ENCODE measurements at regions not wholly inside any gene's neighbourhood (a gene's known extent, or its start where the extent isn't known, plus 50 kb on each side); places are given as distances from the start of the nearest gene placed in this dataset.

DNA sequence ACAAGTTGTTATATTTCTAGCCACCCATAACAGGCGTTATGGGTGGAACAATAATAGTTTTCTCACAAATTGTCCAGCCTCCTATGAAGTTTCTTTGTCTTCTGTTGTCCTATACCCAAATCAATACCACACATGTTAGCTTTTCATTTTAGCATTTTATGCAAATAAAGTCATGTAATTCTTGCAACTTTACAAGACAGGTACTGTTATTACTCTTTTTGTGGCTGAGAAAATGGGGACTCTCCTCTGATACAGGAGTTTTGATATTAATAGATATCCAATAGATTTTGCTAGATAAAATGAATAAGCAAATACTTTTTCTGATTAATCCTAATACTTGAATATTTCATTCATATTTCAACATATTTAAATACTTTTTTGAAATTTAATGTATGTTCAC, 151.0 kb downstream of the PMAIP1 start:
- Histone ChIP-seq H3K9me3 (ENCODE audit: low read depth) (no peaks in the 10 kb centered on the region), H3K4me3 (no peak overlapping the region), H3K9ac (no peak overlapping the region), H3F3A (ENCODE audit: low read depth) (no peaks in the 10 kb centered on the region), H2AFZ (replicated peaks) (no peak overlapping the region), H3K27ac (no peak overlapping the region), H3K4me2 (no peak overlapping the region), H3K79me2 (ENCODE audit: low read depth) (no peaks in the 10 kb centered on the region), H3K27me3 (no peaks in the 10 kb centered on the region), H3K36me3 (no peaks in the 10 kb centered on the region), H3K4me1 (no peaks in the 10 kb centered on the region), H4K20me1 (ENCODE audit: low read depth) (no peaks in the 10 kb centered on the region)
- Mint-ChIP-seq H3K27me3 (ENCODE audit: insufficient read depth, low read depth) (no peaks in the 10 kb centered on the region), H3K27ac (no peak overlapping the region), H3K36me3 (no peaks in the 10 kb centered on the region), H3K4me3 (no peak overlapping the region), H3K9me3 (no peaks in the 10 kb centered on the region), H3K4me1 (no peaks in the 10 kb centered on the region)
- no peak for TF ChIP-seq EZH2 (IDR thresholded peaks at IDR 0.05)
- no peak for TF ChIP-seq EZH2phosphoT487 (IDR thresholded peaks at IDR 0.05)
- TF ChIP-seq, protein P1, sequence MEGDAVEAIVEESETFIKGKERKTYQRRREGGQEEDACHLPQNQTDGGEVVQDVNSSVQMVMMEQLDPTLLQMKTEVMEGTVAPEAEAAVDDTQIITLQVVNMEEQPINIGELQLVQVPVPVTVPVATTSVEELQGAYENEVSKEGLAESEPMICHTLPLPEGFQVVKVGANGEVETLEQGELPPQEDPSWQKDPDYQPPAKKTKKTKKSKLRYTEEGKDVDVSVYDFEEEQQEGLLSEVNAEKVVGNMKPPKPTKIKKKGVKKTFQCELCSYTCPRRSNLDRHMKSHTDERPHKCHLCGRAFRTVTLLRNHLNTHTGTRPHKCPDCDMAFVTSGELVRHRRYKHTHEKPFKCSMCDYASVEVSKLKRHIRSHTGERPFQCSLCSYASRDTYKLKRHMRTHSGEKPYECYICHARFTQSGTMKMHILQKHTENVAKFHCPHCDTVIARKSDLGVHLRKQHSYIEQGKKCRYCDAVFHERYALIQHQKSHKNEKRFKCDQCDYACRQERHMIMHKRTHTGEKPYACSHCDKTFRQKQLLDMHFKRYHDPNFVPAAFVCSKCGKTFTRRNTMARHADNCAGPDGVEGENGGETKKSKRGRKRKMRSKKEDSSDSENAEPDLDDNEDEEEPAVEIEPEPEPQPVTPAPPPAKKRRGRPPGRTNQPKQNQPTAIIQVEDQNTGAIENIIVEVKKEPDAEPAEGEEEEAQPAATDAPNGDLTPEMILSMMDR (IDR thresholded peaks at IDR 0.05), result no peak
- DNase-seq (ENCODE audit: low spot score), result no peak

DNA sequence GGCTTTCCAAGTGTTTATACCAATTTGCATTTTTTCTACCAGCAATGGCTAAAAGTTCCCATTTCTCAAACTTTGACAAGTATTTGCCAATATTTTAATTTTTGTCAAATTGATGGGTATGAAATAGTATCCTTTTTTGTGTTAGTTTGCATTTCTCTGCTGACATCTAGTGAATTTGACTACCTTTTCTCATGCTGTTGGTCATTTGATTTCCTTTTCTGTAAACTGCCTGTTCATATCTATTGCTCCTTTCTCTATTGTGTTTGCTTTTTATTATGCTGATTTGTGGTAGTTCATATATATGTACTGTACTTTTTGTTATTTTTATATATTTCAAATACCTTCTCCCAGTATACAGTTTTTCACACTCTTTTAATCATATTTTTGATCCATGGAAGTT, 149.4 kb downstream of the PMAIP1 start:
- no peak overlapping the region for H3K27ac Mint-ChIP-seq
- no peak overlapping the region for H3K4me2 ChIP-seq
- DNase-seq (ENCODE audit: low spot score), result no peak
- H3K36me3 Mint-ChIP-seq, result no peaks in the 10 kb centered on the region
- H3K4me1 Mint-ChIP-seq, result no peaks in the 10 kb centered on the region
- no peaks in the 10 kb centered on the region for H3K79me2 ChIP-seq (ENCODE audit: low read depth)
- no peak overlapping the region for H3K9ac ChIP-seq
- H3F3A ChIP-seq (ENCODE audit: low read depth), result no peaks in the 10 kb centered on the region
- H3K4me1 ChIP-seq, result no peaks in the 10 kb centered on the region
- no peaks in the 10 kb centered on the region for H3K27me3 Mint-ChIP-seq (ENCODE audit: insufficient read depth, low read depth)
- no peaks in the 10 kb centered on the region for H3K9me3 Mint-ChIP-seq
- no peaks in the 10 kb centered on the region for H4K20me1 ChIP-seq (ENCODE audit: low read depth)
- no peaks in the 10 kb centered on the region for H3K36me3 ChIP-seq
- H3K27me3 ChIP-seq, result no peaks in the 10 kb centered on the region
- H3K9me3 ChIP-seq (ENCODE audit: low read depth), result no peaks in the 10 kb centered on the region
- TF ChIP-seq, protein P1 (IDR thresholded peaks at IDR 0.05), result no peak
- TF ChIP-seq EZH2 (IDR thresholded peaks at IDR 0.05) (no peak), EZH2phosphoT487 (IDR thresholded peaks at IDR 0.05) (no peak)
- no peak overlapping the region for H3K27ac ChIP-seq
- H3K4me3 ChIP-seq, result no peak overlapping the region
- no peak overlapping the region for H2AFZ ChIP-seq (replicated peaks)
- no peak overlapping the region for H3K4me3 Mint-ChIP-seq

DNA sequence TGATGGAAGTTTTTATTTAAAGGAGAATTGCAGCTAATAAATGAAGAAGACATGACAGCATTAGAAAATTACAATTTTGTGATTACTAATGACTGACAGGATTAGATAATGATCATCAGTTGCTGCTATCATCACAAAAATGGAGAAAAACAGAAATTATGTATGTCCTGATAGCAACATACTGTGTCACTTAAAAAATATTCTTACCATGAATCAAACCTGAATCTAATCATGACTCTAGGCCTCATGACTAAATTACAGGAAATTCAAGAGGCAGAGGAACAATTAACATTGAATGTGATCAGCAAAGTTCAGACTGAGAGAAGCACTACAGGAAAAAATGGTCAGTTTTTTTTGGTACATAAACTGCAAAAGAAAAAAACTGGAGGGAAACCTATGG, 147.8 kb downstream of the PMAIP1 start:
- H3K4me1 Mint-ChIP-seq, result no peaks in the 10 kb centered on the region
- H3K36me3 Mint-ChIP-seq, result no peaks in the 10 kb centered on the region
- no peak overlapping the region for H3K4me3 Mint-ChIP-seq
- Histone ChIP-seq H2AFZ (replicated peaks) (no peak overlapping the region), H3K36me3 (no peaks in the 10 kb centered on the region), H3K9me3 (ENCODE audit: low read depth) (no peaks in the 10 kb centered on the region), H3K27me3 (no peaks in the 10 kb centered on the region), H4K20me1 (ENCODE audit: low read depth) (no peaks in the 10 kb centered on the region), H3K4me3 (no peak overlapping the region), H3F3A (ENCODE audit: low read depth) (no peaks in the 10 kb centered on the region), H3K79me2 (ENCODE audit: low read depth) (no peaks in the 10 kb centered on the region), H3K27ac (no peak overlapping the region), H3K9ac (no peak overlapping the region), H3K4me1 (no peaks in the 10 kb centered on the region), H3K4me2 (no peak overlapping the region)
- no peaks in the 10 kb centered on the region for H3K9me3 Mint-ChIP-seq
- no peak for TF ChIP-seq EZH2phosphoT487 (IDR thresholded peaks at IDR 0.05)
- TF ChIP-seq EZH2 (IDR thresholded peaks at IDR 0.05), result no peak
- TF ChIP-seq, protein P1 (IDR thresholded peaks at IDR 0.05), result no peak
- no peaks in the 10 kb centered on the region for H3K27me3 Mint-ChIP-seq (ENCODE audit: insufficient read depth, low read depth)
- no peak for DNase-seq (ENCODE audit: low spot score)
- H3K27ac Mint-ChIP-seq, result no peak overlapping the region
